ENCODE measurements at regions not wholly inside any gene's neighbourhood (a gene's known extent, or its start where the extent isn't known, plus 50 kb on each side); places are given as distances from the start of the nearest gene placed in this dataset.

DNA sequence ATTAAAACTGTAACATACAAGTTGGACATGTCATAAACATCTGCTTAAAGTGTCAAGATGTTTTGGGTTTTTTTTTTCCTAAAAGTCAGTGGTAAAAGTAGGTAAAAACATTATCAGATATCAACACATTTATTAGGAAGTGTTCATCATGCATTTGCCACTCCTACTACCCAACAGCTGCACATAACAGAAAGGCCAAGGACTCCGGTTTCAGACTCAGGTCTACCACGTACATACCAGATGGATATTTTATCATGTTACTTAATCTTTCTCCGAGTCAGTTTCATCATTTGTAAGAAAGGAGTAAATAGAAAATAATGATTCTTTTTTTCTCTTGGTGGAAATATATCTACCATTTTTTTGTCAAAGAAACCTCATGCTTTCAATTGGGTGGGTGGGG, 192.3 kb downstream of the UBE2E3 start:
- H3K9me3 ChIP-seq (ENCODE audit: control insufficient read depth in 4 of 4, low read length in 3 of 4): no peaks in the 10 kb centered on the region
- DNase-seq (ENCODE audit: low spot score): no peak
- H3K4me3 ChIP-seq (ENCODE audit: low read depth in 1 of 3, low read length in 3 of 3): no peak overlapping the region
- TF ChIP-seq ATF3 (IDR thresholded peaks at IDR 0.05): no peak
- TF ChIP-seq, protein P1, sequence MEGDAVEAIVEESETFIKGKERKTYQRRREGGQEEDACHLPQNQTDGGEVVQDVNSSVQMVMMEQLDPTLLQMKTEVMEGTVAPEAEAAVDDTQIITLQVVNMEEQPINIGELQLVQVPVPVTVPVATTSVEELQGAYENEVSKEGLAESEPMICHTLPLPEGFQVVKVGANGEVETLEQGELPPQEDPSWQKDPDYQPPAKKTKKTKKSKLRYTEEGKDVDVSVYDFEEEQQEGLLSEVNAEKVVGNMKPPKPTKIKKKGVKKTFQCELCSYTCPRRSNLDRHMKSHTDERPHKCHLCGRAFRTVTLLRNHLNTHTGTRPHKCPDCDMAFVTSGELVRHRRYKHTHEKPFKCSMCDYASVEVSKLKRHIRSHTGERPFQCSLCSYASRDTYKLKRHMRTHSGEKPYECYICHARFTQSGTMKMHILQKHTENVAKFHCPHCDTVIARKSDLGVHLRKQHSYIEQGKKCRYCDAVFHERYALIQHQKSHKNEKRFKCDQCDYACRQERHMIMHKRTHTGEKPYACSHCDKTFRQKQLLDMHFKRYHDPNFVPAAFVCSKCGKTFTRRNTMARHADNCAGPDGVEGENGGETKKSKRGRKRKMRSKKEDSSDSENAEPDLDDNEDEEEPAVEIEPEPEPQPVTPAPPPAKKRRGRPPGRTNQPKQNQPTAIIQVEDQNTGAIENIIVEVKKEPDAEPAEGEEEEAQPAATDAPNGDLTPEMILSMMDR (IDR thresholded peaks at IDR 0.05; ENCODE audit: low read depth, low read length, missing input control): no peak
- no peak for TF ChIP-seq HNF4A (conservative IDR thresholded peaks at IDR 0.05)
- TF ChIP-seq SP1 (IDR thresholded peaks at IDR 0.05): no peak
- no peak for TF ChIP-seq FOXA2 (IDR thresholded peaks at IDR 0.05)
- TF ChIP-seq TAF1 (conservative IDR thresholded peaks at IDR 0.05): no peak
- no peak for TF ChIP-seq YY1 (IDR thresholded peaks at IDR 0.05)
- no peaks in the 10 kb centered on the region for H3K27me3 ChIP-seq (ENCODE audit: control insufficient read depth in 4 of 4, insufficient read depth in 4 of 4, low read length in 3 of 4)
- 88% methylated on average over 3 of the region's 3 CpGs for WGBS
- no peaks in the 10 kb centered on the region for H3K4me1 ChIP-seq (ENCODE audit: control insufficient read depth in 4 of 4, insufficient read depth in 4 of 4, low read length in 3 of 4)
- H3K27ac ChIP-seq (ENCODE audit: low read depth in 1 of 2, low read length in 2 of 2): no peak overlapping the region
- no peak overlapping the region for H3K9ac ChIP-seq (ENCODE audit: low read depth in 1 of 2, low read length in 2 of 2)
- H3K36me3 ChIP-seq (ENCODE audit: control insufficient read depth in 4 of 4, insufficient read depth in 3 of 4, low read depth in 1 of 4, low read length in 3 of 4): no peaks in the 10 kb centered on the region

- WGBS: 61% methylated on average over 5 of the region's 5 CpGs
- Histone ChIP-seq H3K4me3 (ENCODE audit: low read depth in 1 of 3, low read length in 3 of 3) (no peak overlapping the region), H3K9me3 (ENCODE audit: control insufficient read depth in 4 of 4, low read length in 3 of 4) (no peaks in the 10 kb centered on the region), H3K4me1 (ENCODE audit: control insufficient read depth in 4 of 4, insufficient read depth in 4 of 4, low read length in 3 of 4) (no peaks in the 10 kb centered on the region), H3K27ac (ENCODE audit: low read depth in 1 of 2, low read length in 2 of 2) (no peak overlapping the region), H3K27me3 (ENCODE audit: control insufficient read depth in 4 of 4, insufficient read depth in 4 of 4, low read length in 3 of 4) (no peaks in the 10 kb centered on the region), H3K9ac (ENCODE audit: low read depth in 1 of 2, low read length in 2 of 2) (no peak overlapping the region), H3K36me3 (ENCODE audit: control insufficient read depth in 4 of 4, insufficient read depth in 3 of 4, low read depth in 1 of 4, low read length in 3 of 4) (no peaks in the 10 kb centered on the region)
- no peak for DNase-seq (ENCODE audit: low spot score)
- TF ChIP-seq JUND (IDR thresholded peaks at IDR 0.05) (no peak), HNF4A (conservative IDR thresholded peaks at IDR 0.05) (no peak), ATF3 (IDR thresholded peaks at IDR 0.05) (no peak), RAD21 (IDR thresholded peaks at IDR 0.05) (no peak), MAX (IDR thresholded peaks at IDR 0.05) (no peak), SP1 (IDR thresholded peaks at IDR 0.05) (no peak), NR2F2 (IDR thresholded peaks at IDR 0.05) (no peak), HNF4G (IDR thresholded peaks at IDR 0.05) (no peak), FOXA2 (IDR thresholded peaks at IDR 0.05) (no peak), TAF1 (conservative IDR thresholded peaks at IDR 0.05) (no peak), GABPA (IDR thresholded peaks at IDR 0.05 in 1 of 2, conservative IDR thresholded peaks at IDR 0.05 in 1 of 2) (no peak), RXRA (IDR thresholded peaks at IDR 0.05) (no peak), ZBTB33 (IDR thresholded peaks at IDR 0.05) (no peak), FOXA1 (IDR thresholded peaks at IDR 0.05) (no peak), REST (IDR thresholded peaks at IDR 0.05) (no peak)
- TF ChIP-seq, protein P1 (IDR thresholded peaks at IDR 0.05; ENCODE audit: low read depth, low read length, missing input control): no peak
These were observed 194.5 kb downstream of the UBE2E3 start for GRCh38 chr2:181174611-181175580.
